Brain microvascular endothelial cell (primary cell): ENCODE measurements at regions not wholly inside any gene's neighbourhood (a gene's known extent, or its start where the extent isn't known, plus 50 kb on each side); places are given as distances from the start of the nearest gene placed in this dataset.
A peak's percentile ranks its signal among the peaks of the same experiment; 100 is the strongest.

Experiments used
- DNase-seq: peaks from one replicate; pipeline ENCODE4 v3.0.0-alpha.2; 2020
- H3K27ac ChIP-seq: fragments of 250-450 bp; sonication (Bioruptor Pico); 2 replicates; pipeline ENCODE4 v1.5.1; 2020; ENCODE audit warnings: mild to moderate bottlenecking, moderate library complexity
- H3K27me3 ChIP-seq: fragments of 250-450 bp; sonication (Bioruptor Pico); replicated peaks from 2 replicates; pipeline ENCODE4 v1.5.1; 2020; ENCODE audit warnings: mild to moderate bottlenecking
- H3K36me3 ChIP-seq: fragments of 250-450 bp; sonication (Bioruptor Pico); replicated peaks from 2 replicates; pipeline ENCODE4 v1.5.1; 2020; ENCODE audit warnings: mild to moderate bottlenecking
- H3K4me3 ChIP-seq: 2 replicates; pipeline ENCODE4 v1.5.1; 2011; ENCODE audit warnings: low read depth, mild to moderate bottlenecking, control low read depth, low read length, moderate library complexity
- in situ Hi-C: cut with HindIII; loops from 2 replicates; pipeline ENCODE4 v1.10.0; 2017; ENCODE audit warnings: low sequenced_read_pairs, low pct_ligation_motif_present
- TF ChIP-seq, protein P1 (sequence below): IDR thresholded peaks from 2 replicates; pipeline ENCODE4 v1.5.1; 2011; ENCODE audit warnings: low read depth, mild to moderate bottlenecking, moderate library complexity, low read length, control low read depth, inconsistent platforms; ENCODE audit errors: missing control alignments

DNA sequence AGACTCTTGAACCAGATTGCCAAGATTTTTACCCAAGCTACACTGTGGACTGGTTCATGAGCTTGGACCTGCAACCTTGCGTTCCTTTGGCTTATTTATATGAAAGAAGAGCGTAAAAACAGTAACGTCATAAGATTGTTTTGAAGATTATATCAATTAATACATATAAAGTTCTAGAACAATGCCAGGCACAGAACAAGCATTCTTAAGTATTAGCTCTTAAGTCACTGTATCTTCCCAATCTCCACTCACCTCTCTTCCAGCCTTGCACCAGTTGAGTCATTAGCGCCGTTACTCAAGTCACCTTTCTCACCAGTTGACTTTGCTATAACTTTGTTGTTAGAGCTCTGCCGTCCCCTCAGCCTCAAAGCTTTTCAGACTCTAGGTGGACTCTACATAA lies 415.7 kb downstream of the PLK2 start:
- no peak for DNase-seq
- Histone ChIP-seq H3K36me3 (no peaks in the 10 kb centered on the region), H3K27ac (no peak overlapping the region), H3K27me3 (no peaks in the 10 kb centered on the region), H3K4me3 (no peak overlapping the region)
- TF ChIP-seq, protein P1, sequence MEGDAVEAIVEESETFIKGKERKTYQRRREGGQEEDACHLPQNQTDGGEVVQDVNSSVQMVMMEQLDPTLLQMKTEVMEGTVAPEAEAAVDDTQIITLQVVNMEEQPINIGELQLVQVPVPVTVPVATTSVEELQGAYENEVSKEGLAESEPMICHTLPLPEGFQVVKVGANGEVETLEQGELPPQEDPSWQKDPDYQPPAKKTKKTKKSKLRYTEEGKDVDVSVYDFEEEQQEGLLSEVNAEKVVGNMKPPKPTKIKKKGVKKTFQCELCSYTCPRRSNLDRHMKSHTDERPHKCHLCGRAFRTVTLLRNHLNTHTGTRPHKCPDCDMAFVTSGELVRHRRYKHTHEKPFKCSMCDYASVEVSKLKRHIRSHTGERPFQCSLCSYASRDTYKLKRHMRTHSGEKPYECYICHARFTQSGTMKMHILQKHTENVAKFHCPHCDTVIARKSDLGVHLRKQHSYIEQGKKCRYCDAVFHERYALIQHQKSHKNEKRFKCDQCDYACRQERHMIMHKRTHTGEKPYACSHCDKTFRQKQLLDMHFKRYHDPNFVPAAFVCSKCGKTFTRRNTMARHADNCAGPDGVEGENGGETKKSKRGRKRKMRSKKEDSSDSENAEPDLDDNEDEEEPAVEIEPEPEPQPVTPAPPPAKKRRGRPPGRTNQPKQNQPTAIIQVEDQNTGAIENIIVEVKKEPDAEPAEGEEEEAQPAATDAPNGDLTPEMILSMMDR: no peak
- in situ Hi-C loops: no loop called here

DNA sequence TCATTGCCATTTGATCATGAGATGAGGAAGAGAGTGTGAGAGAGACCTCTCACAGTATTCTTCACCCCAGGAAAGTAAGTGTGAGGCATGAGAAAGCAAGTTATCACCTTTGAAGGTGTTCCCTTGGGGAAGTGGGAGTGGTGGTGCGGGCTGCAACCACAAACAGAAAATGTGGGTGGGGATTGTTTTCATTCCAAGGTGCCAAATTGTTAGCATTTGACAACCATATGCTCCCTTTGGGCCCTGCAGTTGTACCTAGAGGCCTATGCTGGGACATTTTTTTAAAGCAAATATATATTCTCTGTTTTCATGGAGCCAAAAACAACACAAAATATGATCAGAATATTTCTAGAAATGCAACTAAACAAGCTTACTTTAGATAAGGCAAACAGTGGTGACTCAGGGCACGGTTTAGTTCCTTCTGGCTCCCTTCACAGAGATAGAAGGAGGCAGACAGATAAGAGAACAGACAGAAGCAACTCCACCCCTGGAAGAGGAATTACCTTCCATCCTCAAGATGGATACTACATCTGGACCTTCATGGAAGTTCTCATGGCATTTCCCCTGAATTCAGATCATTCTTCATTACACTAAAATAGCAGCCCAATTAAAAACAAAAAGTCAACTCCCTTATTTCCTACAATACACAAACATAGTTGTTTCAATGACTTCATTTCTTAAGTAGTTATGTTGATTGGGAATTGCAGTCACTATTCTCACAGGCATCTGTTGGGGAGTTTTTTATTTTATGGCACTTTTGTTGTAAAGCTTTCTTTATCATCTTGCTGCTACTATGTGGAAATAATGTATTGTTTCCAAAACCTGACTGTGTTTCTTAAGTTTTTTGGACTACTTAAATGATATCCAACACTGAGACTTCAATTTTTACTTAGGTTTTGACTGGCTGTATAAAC lies 416.6 kb downstream of the PLK2 start:
- TF ChIP-seq, protein P1: no peak
- no peak overlapping the region for H3K27ac ChIP-seq
- peak; percentile 58 for DNase-seq
- in situ Hi-C loops: no loop called here
- H3K4me3 ChIP-seq: no peak overlapping the region
- H3K27me3 ChIP-seq: no peaks in the 10 kb centered on the region
- no peaks in the 10 kb centered on the region for H3K36me3 ChIP-seq

DNA sequence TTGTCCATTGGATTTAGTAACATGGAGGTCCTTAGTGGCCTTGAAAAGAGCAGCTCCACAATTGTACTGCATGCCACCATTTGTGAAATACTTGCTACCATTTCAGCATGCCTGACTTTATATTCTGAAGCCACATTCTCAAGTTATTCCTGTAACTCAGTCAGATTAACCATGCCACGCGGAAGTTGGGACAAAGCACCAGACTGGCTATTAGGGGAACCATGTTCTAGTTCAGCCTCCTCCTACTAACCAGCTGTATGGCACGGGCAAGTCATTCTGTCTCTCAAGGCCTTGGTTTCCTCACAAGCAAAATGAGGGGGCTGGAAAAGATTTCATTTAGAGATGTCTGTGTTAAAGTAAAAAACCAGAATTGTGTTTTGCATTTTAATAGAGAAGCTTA lies 418.0 kb downstream of the PLK2 start:
- Histone ChIP-seq H3K36me3 (no peaks in the 10 kb centered on the region), H3K27ac (no peak overlapping the region), H3K27me3 (no peaks in the 10 kb centered on the region), H3K4me3 (no peak overlapping the region)
- in situ Hi-C loops: no loop called here
- TF ChIP-seq, protein P1: no peak
- no peak for DNase-seq

DNA sequence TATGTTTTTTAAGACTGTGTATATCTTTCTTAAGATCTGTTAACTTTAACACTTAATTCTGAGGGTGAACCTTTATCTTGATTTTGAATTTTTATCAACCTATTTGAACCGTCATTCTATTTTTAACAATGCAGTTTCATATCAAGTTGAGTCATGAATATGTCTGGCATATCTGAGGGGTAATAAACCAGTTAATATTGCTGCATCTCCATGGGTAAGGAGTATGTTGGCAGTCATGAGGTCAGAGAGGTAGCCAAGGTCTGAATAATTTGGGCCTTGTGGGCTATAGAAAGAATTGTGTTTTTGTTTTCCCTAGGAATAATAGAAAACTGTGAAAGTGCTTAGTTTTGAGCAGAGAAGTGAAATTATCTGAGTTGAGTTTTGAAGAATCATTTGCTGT lies 419.0 kb downstream of the PLK2 start:
- no peak for DNase-seq
- Histone ChIP-seq H3K27me3 (no peaks in the 10 kb centered on the region), H3K36me3 (no peaks in the 10 kb centered on the region), H3K4me3 (no peak overlapping the region), H3K27ac (no peak overlapping the region)
- TF ChIP-seq, protein P1: no peak
- in situ Hi-C loops: no loop called here

DNA sequence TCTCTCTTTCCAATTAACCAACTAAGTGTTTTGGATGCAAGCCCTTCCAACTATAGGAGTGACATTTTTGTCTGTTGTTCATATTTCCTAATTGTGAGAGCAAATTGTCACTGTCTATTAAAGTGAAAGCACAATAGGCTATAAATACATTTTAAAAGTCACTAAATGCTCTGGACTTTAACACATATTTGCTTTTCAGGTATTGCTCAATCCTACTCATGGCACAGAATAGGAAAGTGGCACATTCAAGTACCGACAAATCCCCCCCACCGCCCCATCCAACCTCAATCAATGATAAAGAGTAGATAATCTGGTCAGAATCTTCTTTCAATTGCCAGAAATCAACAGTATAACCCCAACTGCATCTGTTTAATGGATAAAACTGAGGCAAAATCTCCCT lies 419.8 kb downstream of the PLK2 start:
- in situ Hi-C loops: no loop called here
- TF ChIP-seq, protein P1: no peak

DNA sequence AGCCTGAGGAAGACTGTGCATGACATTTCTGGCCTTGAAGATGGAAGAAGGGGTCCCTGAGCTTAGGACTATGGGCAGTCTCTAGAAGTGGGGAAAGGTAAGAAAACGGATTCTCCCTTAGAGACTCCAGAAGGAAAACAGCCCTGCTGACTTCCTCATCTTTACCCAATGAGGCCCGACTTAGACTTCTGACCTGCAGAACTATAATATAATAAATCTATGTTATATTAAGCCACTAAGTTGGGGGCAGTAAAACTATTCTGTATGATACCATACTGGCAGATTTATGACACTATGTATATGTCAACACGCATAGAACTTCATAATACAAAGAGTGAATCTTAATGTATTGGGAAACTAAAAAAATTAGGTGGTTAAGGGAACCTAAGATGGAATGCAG lies 422.0 kb downstream of the PLK2 start:
- no peak for DNase-seq
- Histone ChIP-seq H3K27me3 (no peaks in the 10 kb centered on the region), H3K4me3 (no peak overlapping the region), H3K36me3 (no peaks in the 10 kb centered on the region), H3K27ac (no peak overlapping the region)
- in situ Hi-C loops: no loop called here
- TF ChIP-seq, protein P1: no peak

More for the DNA sequence above, 419.8 kb downstream of the PLK2 start:
- DNase-seq: no peak
- Histone ChIP-seq H3K27ac (no peak overlapping the region), H3K36me3 (no peaks in the 10 kb centered on the region), H3K4me3 (no peak overlapping the region), H3K27me3 (no peaks in the 10 kb centered on the region)
